GM12878 (cell line): ENCODE measurements at regions not wholly inside any gene's neighbourhood (a gene's known extent, or its start where the extent isn't known, plus 50 kb on each side); places are given as distances from the start of the nearest gene placed in this dataset.
A peak's percentile ranks its signal among the peaks of the same experiment; 100 is the strongest.

Source experiments
- ATAC-seq: fragments of 200-7000 bp; cut with Tn5 transposase; 3 replicates; pipeline ENCODE4 v1.9.1; 2020; ENCODE audit warnings: mild to moderate bottlenecking, moderate library complexity
- BruUV-seq: library from RNA; stranded (reverse); fragments of 400-500 nt; replicated peaks from 2 replicates; lab custom pipeline; 2021; lab: Mats Ljungman, UMichigan
- CTCF ChIA-PET: fragments of 300-600 bp; sonication (Branson Sonifier 250); formaldehyde crosslinking; extraction: SDS; loops from one replicate; lab custom pipeline; 2021; ENCODE audit warnings: inconsistent platforms; lab: Yijun Ruan, JAX
- POLR2A ChIA-PET: fragments of 350-600 bp; formaldehyde crosslinking; extraction: SDS; loops from one replicate; lab custom pipeline; 2021; ENCODE audit warnings: inconsistent platforms; lab: Charles Lee
- RAD21 ChIA-PET: fragments of 300-600 bp; sonication (Branson Sonifier 250); formaldehyde crosslinking; loops from one replicate; lab custom pipeline; 2023; ENCODE audit warnings: antibody characterized with exemption; ENCODE audit not compliant: unreplicated experiment; lab: Charles Lee
- SMC1A ChIA-PET: fragments of 300-600 bp; sonication (Branson Sonifier 250); formaldehyde crosslinking; loops from one replicate; lab custom pipeline; 2023; ENCODE audit not compliant: unreplicated experiment, uncharacterized antibody; lab: Charles Lee
- DNase-seq: peaks from one replicate; pipeline ENCODE4 v3.0.0-alpha.2; 2011; ENCODE audit warnings: low read depth, low spot score
- FAIRE-seq: peaks from 3 replicates; lab custom pipeline; 2011; peaks lifted over from hg19 to GRCh38; lab: Jason Lieb, UNC
- H2AFZ ChIP-seq: 2 replicates; pipeline ENCODE4 v1.6.0; 2011; ENCODE audit warnings: low read depth, low read length, control low read depth; ENCODE audit not compliant: control insufficient read depth
- H3K27ac ChIP-seq: 2 replicates; pipeline ENCODE4 v1.5.1; 2011; ENCODE audit warnings: control low read depth; ENCODE audit not compliant: control insufficient read depth, insufficient read depth
- H3K27me3 ChIP-seq, 2 experiments: replicated peaks in 1 of 2; 2 replicates each; pipeline versions ENCODE4 v1.6.0 to v1.6.1; 2011; ENCODE audit warnings: low read length in 1 of 2; ENCODE audit not compliant: control insufficient read depth in 2 of 2, insufficient read depth in 2 of 2
- H3K36me3 ChIP-seq, 2 experiments: 2 replicates each; pipeline ENCODE4 v1.5.1; 2011; ENCODE audit warnings: low read length in 1 of 2; ENCODE audit not compliant: control insufficient read depth in 2 of 2, insufficient read depth in 2 of 2
- H3K4me1 ChIP-seq: 2 replicates; pipeline ENCODE4 v1.6.1; 2011; ENCODE audit warnings: mild to moderate bottlenecking, low read length, moderate library complexity, mixed read lengths; ENCODE audit not compliant: control insufficient read depth, insufficient read depth
- H3K4me2 ChIP-seq: 2 replicates; pipeline ENCODE4 v1.6.0; 2011; ENCODE audit warnings: control low read depth; ENCODE audit not compliant: control insufficient read depth, insufficient read depth
- H3K4me3 ChIP-seq: fragments of 200-600 bp; sonication (generic); 2 replicates; pipeline ENCODE4 v1.5.1; 2016
- H3K79me2 ChIP-seq: 2 replicates; pipeline ENCODE4 v1.6.0; 2011; ENCODE audit warnings: low read length; ENCODE audit not compliant: control insufficient read depth, insufficient read depth
- H3K9ac ChIP-seq: 2 replicates; pipeline ENCODE4 v1.8.0; 2011; ENCODE audit warnings: low read length, control low read depth, mixed read lengths; ENCODE audit not compliant: control insufficient read depth, insufficient read depth
- H3K9me3 ChIP-seq: replicated peaks from 3 replicates; pipeline ENCODE4 v1.5.1; 2011; ENCODE audit warnings: mild to moderate bottlenecking, low read length; ENCODE audit not compliant: control insufficient read depth, insufficient read depth
- H4K20me1 ChIP-seq: 2 replicates; pipeline ENCODE4 v1.6.0; 2011; ENCODE audit not compliant: control insufficient read depth, insufficient read depth
- BCL11A ChIP-seq: IDR thresholded peaks from 2 replicates; pipeline ENCODE4 v1.6.1; 2011; ENCODE audit warnings: low read depth, low read length
- CBX3 ChIP-seq: fragments of 200-600 bp; sonication (generic); IDR thresholded peaks from 2 replicates; pipeline ENCODE4 v1.6.1; 2016; ENCODE audit warnings: low read depth, borderline replicate concordance
- CBX5 ChIP-seq: sonication (generic); IDR thresholded peaks from 2 replicates; pipeline ENCODE4 v1.6.1; 2016; ENCODE audit warnings: low read depth, moderate library complexity, mild to moderate bottlenecking, inconsistent platforms
- EED ChIP-seq: sonication (generic); IDR thresholded peaks from 2 replicates; pipeline ENCODE4 v1.6.1; 2016; ENCODE audit warnings: antibody characterized with exemption, low read depth
- FOS ChIP-seq: IDR thresholded peaks from 3 replicates; pipeline ENCODE4 v1.6.1; 2011; ENCODE audit warnings: borderline replicate concordance; ENCODE audit not compliant: insufficient read length; ENCODE audit errors: extremely low read depth
- HDAC6 ChIP-seq: fragments of 200-600 bp; sonication (generic); IDR thresholded peaks from one replicate; pipeline ENCODE4 v1.8.0; 2017; ENCODE audit warnings: antibody characterized with exemption; ENCODE audit not compliant: unreplicated experiment
- KLF5 ChIP-seq: fragments of 450-650 bp; IDR thresholded peaks from 2 replicates; pipeline ENCODE4 v1.6.1; 2014; ENCODE audit warnings: mild to moderate bottlenecking; ENCODE audit not compliant: partially characterized antibody
- NR2F1 ChIP-seq: fragments of 450-650 bp; conservative IDR thresholded peaks from 2 replicates; pipeline ENCODE4 v1.6.1; 2017; ENCODE audit warnings: mild to moderate bottlenecking
- POLR2A ChIP-seq: IDR thresholded peaks from 2 replicates; pipeline ENCODE4 v1.6.1; 2011; ENCODE audit warnings: low read depth, mild to moderate bottlenecking, low read length
- RB1 ChIP-seq: fragments of 450-650 bp; formaldehyde crosslinking; IDR thresholded peaks from 2 replicates; pipeline ENCODE4 v1.6.1; 2017; ENCODE audit warnings: mild to moderate bottlenecking, borderline replicate concordance
- RELA ChIP-seq: fragments of 450-650 bp; IDR thresholded peaks from 2 replicates; pipeline ENCODE4 v1.8.0; 2014; ENCODE audit warnings: borderline replicate concordance; ENCODE audit not compliant: partially characterized antibody
- SMARCA5 ChIP-seq: fragments of 450-650 bp; IDR thresholded peaks from 2 replicates; pipeline ENCODE4 v1.6.1; 2017; ENCODE audit warnings: mild to moderate bottlenecking
- ZNF207 ChIP-seq: fragments of 450-650 bp; IDR thresholded peaks from 2 replicates; pipeline ENCODE4 v1.6.1; 2014; ENCODE audit warnings: antibody characterized with exemption, mild to moderate bottlenecking, borderline replicate concordance
- ZSCAN29 ChIP-seq: fragments of 450-650 bp; IDR thresholded peaks from 2 replicates; pipeline ENCODE4 v1.6.1; 2017; ENCODE audit warnings: mild to moderate bottlenecking, moderate library complexity
- WGBS: methylation state at CpG from one replicate; pipeline ENCODE4 v1.1.6; 2016; ENCODE audit warnings: low lambda C conversion rate; ENCODE audit not compliant: insufficient replicate concordance, insufficient coverage; ENCODE audit errors: missing lambda C conversion rate; 5-methylcytosine and 5-hydroxymethylcytosine counted together
- in situ Hi-C: fragments of 300-500 bp; cut with MboI; formaldehyde crosslinking; loops from 9 replicates; pipeline ENCODE4 v1.14.3; 2018; ENCODE audit warnings: mixed read lengths
- intact Hi-C: fragments of 100-400 bp; cut with micrococcal nuclease; formaldehyde crosslinking; loops from one replicate; pipeline ENCODE4 v1.14.2; 2022; ENCODE audit not compliant: unreplicated experiment
- TF ChIP-seq, protein P1 (sequence below): fragments of 450-650 bp; IDR thresholded peaks from 2 replicates; pipeline ENCODE4 v1.6.1; 2018; ENCODE audit warnings: borderline replicate concordance, mild to moderate bottlenecking; ENCODE audit not compliant: partially characterized antibody
- TF ChIP-seq, protein P2 (sequence below): IDR thresholded peaks from 2 replicates; pipeline ENCODE4 v1.6.1; 2011; ENCODE audit warnings: borderline replicate concordance, low read depth, mild to moderate bottlenecking, moderate library complexity, mixed read lengths, low read length; ENCODE audit not compliant: insufficient read depth; ENCODE audit errors: extremely low read length
- TF ChIP-seq, protein P3 (sequence below): IDR thresholded peaks from 2 replicates; pipeline ENCODE4 v1.6.1; 2011; ENCODE audit warnings: low read depth, mild to moderate bottlenecking, low read length, moderate library complexity, borderline replicate concordance; ENCODE audit errors: extremely low read depth
- TF ChIP-seq, protein P4 (sequence below): fragments of 450-650 bp; IDR thresholded peaks from 2 replicates; pipeline ENCODE4 v1.6.1; 2017; ENCODE audit warnings: mild to moderate bottlenecking, low read depth, inconsistent platforms; ENCODE audit not compliant: poor library complexity, severe bottlenecking

DNA sequence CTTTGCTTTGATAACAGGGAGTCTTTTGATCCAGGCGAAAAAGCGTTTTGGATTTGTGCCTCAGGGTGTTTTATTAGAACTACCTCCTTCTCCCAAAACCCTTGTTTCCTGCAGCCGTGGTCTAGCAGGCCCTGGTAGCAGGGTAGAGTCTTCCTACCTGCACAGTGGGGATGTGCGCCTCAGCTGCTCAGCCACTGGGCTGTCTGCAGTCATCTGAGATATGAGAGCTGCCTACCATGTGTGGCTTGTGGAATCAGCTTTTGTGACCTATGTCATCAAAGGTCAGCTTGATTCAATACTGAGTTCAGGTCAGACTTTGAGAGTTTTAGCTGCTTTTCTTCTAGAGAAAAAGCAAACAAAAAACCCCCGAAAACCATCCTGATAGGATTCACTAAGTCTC is 279.5 kb downstream of the CLIC5 start:
- H3K9me3 ChIP-seq = no peaks in the 10 kb centered on the region
- ATAC-seq (peak; percentile 29; the same call in 2 of the 3 replicates), FAIRE-seq (no peak), DNase-seq (no peak)
- no peak overlapping the region for H2AFZ ChIP-seq
- H3K27me3 ChIP-seq = no peaks in the 10 kb centered on the region; a peak in 2 of 4 replicates
- no peak overlapping the region for H3K4me2 ChIP-seq
- no peak overlapping the region for H3K27ac ChIP-seq
- H3K4me3 ChIP-seq = no peak overlapping the region
- BruUV-seq = no TSS peak
- H3K9ac ChIP-seq = no peak overlapping the region
- no peaks in the 10 kb centered on the region for H4K20me1 ChIP-seq
- ChIA-PET CTCF (interaction anchor here (0.8 to 3.1 kb wide), 2 partner anchors 22 to 1080 kb away, joined by 3 to 19 read pairs; no protein-coding TSS in a partner anchor), SMC1A (interaction anchor here (0.9 to 3.5 kb wide), 5 partner anchors 9 to 99 kb away, joined by 3 to 23 read pairs (median 5); no protein-coding TSS in a partner anchor), POLR2A (interaction anchor here (1.5 kb wide), 1 partner anchor 25 kb away, joined by 3 read pairs; no protein-coding TSS in a partner anchor), RAD21 (interaction anchor here (1.8 kb wide), 2 partner anchors 22 to 54 kb away, joined by 6 to 7 read pairs; no protein-coding TSS in a partner anchor)
- in situ Hi-C loops = no loop called here
- H3K4me1 ChIP-seq = peaks cover 11% of the 10 kb centered on the region
- 58% methylated on average over 5 of the region's 5 CpGs for WGBS
- H3K79me2 ChIP-seq = no peaks in the 10 kb centered on the region
- intact Hi-C loops = loop anchor here (2.0 kb wide), 2 partner anchors 95 to 185 kb away; no protein-coding TSS in a partner anchor
- TF ChIP-seq, protein P1, sequence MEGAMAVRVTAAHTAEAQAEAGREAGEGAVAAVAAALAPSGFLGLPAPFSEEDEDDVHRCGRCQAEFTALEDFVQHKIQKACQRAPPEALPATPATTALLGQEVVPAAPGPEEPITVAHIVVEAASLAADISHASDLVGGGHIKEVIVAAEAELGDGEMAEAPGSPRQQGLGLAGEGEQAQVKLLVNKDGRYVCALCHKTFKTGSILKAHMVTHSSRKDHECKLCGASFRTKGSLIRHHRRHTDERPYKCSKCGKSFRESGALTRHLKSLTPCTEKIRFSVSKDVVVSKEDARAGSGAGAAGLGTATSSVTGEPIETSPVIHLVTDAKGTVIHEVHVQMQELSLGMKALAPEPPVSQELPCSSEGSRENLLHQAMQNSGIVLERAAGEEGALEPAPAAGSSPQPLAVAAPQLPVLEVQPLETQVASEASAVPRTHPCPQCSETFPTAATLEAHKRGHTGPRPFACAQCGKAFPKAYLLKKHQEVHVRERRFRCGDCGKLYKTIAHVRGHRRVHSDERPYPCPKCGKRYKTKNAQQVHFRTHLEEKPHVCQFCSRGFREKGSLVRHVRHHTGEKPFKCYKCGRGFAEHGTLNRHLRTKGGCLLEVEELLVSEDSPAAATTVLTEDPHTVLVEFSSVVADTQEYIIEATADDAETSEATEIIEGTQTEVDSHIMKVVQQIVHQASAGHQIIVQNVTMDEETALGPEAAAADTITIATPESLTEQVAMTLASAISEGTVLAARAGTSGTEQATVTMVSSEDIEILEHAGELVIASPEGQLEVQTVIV = no peak
- TF ChIP-seq, protein P2, sequence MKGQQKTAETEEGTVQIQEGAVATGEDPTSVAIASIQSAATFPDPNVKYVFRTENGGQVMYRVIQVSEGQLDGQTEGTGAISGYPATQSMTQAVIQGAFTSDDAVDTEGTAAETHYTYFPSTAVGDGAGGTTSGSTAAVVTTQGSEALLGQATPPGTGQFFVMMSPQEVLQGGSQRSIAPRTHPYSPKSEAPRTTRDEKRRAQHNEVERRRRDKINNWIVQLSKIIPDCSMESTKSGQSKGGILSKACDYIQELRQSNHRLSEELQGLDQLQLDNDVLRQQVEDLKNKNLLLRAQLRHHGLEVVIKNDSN = no peak
- TF ChIP-seq, protein P3, sequence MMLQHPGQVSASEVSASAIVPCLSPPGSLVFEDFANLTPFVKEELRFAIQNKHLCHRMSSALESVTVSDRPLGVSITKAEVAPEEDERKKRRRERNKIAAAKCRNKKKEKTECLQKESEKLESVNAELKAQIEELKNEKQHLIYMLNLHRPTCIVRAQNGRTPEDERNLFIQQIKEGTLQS = no peak
- TF ChIP-seq EED = no peak
- TF ChIP-seq CBX3 = no peak
- TF ChIP-seq SMARCA5 = no peak
- TF ChIP-seq CBX5 = no peak
- no peak for TF ChIP-seq RELA
- TF ChIP-seq HDAC6 = no peak
- no peak for TF ChIP-seq RB1
- TF ChIP-seq NR2F1 = no peak
- TF ChIP-seq BCL11A = no peak
- no peak for TF ChIP-seq KLF5
- no peak for TF ChIP-seq ZNF207
- no peak for TF ChIP-seq ZSCAN29
- no peak for TF ChIP-seq FOS
- no peak for TF ChIP-seq POLR2A
- TF ChIP-seq, protein P4, sequence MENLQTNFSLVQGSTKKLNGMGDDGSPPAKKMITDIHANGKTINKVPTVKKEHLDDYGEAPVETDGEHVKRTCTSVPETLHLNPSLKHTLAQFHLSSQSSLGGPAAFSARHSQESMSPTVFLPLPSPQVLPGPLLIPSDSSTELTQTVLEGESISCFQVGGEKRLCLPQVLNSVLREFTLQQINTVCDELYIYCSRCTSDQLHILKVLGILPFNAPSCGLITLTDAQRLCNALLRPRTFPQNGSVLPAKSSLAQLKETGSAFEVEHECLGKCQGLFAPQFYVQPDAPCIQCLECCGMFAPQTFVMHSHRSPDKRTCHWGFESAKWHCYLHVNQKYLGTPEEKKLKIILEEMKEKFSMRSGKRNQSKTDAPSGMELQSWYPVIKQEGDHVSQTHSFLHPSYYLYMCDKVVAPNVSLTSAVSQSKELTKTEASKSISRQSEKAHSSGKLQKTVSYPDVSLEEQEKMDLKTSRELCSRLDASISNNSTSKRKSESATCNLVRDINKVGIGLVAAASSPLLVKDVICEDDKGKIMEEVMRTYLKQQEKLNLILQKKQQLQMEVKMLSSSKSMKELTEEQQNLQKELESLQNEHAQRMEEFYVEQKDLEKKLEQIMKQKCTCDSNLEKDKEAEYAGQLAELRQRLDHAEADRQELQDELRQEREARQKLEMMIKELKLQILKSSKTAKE = no peak
- no peaks in the 10 kb centered on the region for H3K36me3 ChIP-seq
